Heart left ventricle (tissue), 13 donors: ENCODE measurements at regions not wholly inside any gene's neighbourhood (a gene's known extent, or its start where the extent isn't known, plus 50 kb on each side); places are given as distances from the start of the nearest gene placed in this dataset.

Experiments
- CTCF ChIP-seq, 12 donors: fragments of 200-600 bp; sonication (generic) in 4 of 12; IDR thresholded peaks; one replicate each; pipeline versions ENCODE4 v1.5.0 to v1.8.0; 2018 to 2022; ENCODE audit warnings: antibody characterized with exemption in 12 of 12, mild to moderate bottlenecking in 5 of 12
- POLR2A ChIP-seq, 2 donors: fragments of 450-650 bp; IDR thresholded peaks; one replicate each; pipeline ENCODE4 v1.6.1; 2017; ENCODE audit warnings: antibody characterized with exemption in 2 of 2, mild to moderate bottlenecking in 2 of 2, moderate library complexity in 2 of 2
- donor health status: ischemic (EF 13 %, LVEDD 7.1; RV severe dilation, severe dysfunction).
- donor health status: DM: no; HTN: yes; CAD: no.
- donor health status: DM: no; HTN: no; CAD: no.
- donor health status: ischemic (EF 25% LVEDD 6.9; RV normal size, moderate dysfunction).
- donor health status: ischemic (EF 25% LVEDD 5.7; RV mildly dilated, moderate dysfunction).
- donor health status: ischemic (EF 35%, LVEDD 5.7; RV mildly dilated, moderate dysfunction).
- donor health status: nonischemic (EF 11% LVEDD 7.7; RV severe dilation, severe dysfunction).
- donor health status: DM: yes; HTN: yes; CAD: no.
- donor health status: PGD.
- donor health status: ischemic (EF 29% LVEDD 5.4; RV normal size, mild dysfunction).
- donor health status: nonischemic (EF 23%, LVEDD 6.1; RV moderate dilation, normal function).

GRCh38 chr4:84041426-84041825 is 457.7 kb downstream of the NKX6-1 start:
- no peak for TF ChIP-seq CTCF (IDR thresholded peaks at IDR 0.05)
- no peak for TF ChIP-seq POLR2A (IDR thresholded peaks at IDR 0.05)
